ENCODE measurements at regions not wholly inside any gene's neighbourhood (a gene's known extent, or its start where the extent isn't known, plus 50 kb on each side); places are given as distances from the start of the nearest gene placed in this dataset.

GRCh38 chrX:143945171-143945570 lies 61.3 kb downstream of the UBE2NL start (continued):
- no peak for TF ChIP-seq CEBPZ (IDR thresholded peaks at IDR 0.05; ENCODE audit: low read depth, low read length)
- no peak for TF ChIP-seq NRF1 (conservative IDR thresholded peaks at IDR 0.05; ENCODE audit: low read depth, low read length)

- Histone ChIP-seq H3K9me3 (replicated peaks; ENCODE audit: control insufficient read depth, insufficient read depth, low read length) (no peaks in the 10 kb centered on the region), H3K4me3 (no peak overlapping the region), H3K27ac (ENCODE audit: control insufficient read depth, insufficient read depth) (no peak overlapping the region), H2AFZ (ENCODE audit: control insufficient read depth, low read depth, low read length) (no peak overlapping the region), H3K9ac (ENCODE audit: control insufficient read depth, insufficient read depth, low read length) (no peak overlapping the region), H3K36me3 (ENCODE audit: control insufficient read depth in 2 of 2, insufficient read depth in 2 of 2, low read length in 1 of 2) (no peaks in the 10 kb centered on the region), H4K20me1 (ENCODE audit: control insufficient read depth, insufficient read depth) (no peaks in the 10 kb centered on the region), H3K27me3 (replicated peaks in 1 of 2; ENCODE audit: control insufficient read depth in 2 of 2, insufficient read depth in 2 of 2, low read length in 1 of 2) (no peaks in the 10 kb centered on the region), H3K4me2 (ENCODE audit: control insufficient read depth, insufficient read depth) (no peak overlapping the region), H3K4me1 (ENCODE audit: control insufficient read depth, insufficient read depth, low read length) (no peaks in the 10 kb centered on the region), H3K79me2 (ENCODE audit: control insufficient read depth, insufficient read depth, low read length) (no peaks in the 10 kb centered on the region)
- RAD21 ChIA-PET (ENCODE audit: unreplicated experiment): no interaction called here
- BruUV-seq (replicated peaks): no TSS peak
- 6% methylated on average over 6 of the region's 6 CpGs for WGBS (ENCODE audit: insufficient coverage, insufficient replicate concordance, low lambda C conversion rate, missing lambda C conversion rate)
- SMC1A ChIA-PET (ENCODE audit: uncharacterized antibody, unreplicated experiment): interaction anchor here (1.1 to 2.1 kb wide), 2 partner anchors 10 to 83 kb away, joined by 3 to 7 read pairs; no protein-coding TSS in a partner anchor
- POLR2A ChIA-PET: no interaction called here
- intact Hi-C loops (cut with micrococcal nuclease; ENCODE audit: unreplicated experiment): no loop called here
- DNase-seq (ENCODE audit: low read depth, low spot score) (no peak), FAIRE-seq (no peak), ATAC-seq (no peak)
- CTCF ChIA-PET: no interaction called here
- in situ Hi-C loops (cut with MboI): no loop called here
- no peak for TF ChIP-seq NBN (IDR thresholded peaks at IDR 0.05)
- no peak for TF ChIP-seq TARDBP (IDR thresholded peaks at IDR 0.05; ENCODE audit: borderline replicate concordance)
- TF ChIP-seq SPI1 (IDR thresholded peaks at IDR 0.05; ENCODE audit: borderline replicate concordance, insufficient read depth, low read depth, low read length): no peak
- TF ChIP-seq GABPA (IDR thresholded peaks at IDR 0.05; ENCODE audit: low read depth): no peak
- no peak for TF ChIP-seq PML (IDR thresholded peaks at IDR 0.05; ENCODE audit: low read length)
- no peak for TF ChIP-seq MYC (IDR thresholded peaks at IDR 0.05; ENCODE audit: insufficient read depth, insufficient read length, insufficient replicate concordance, low read length, severe bottlenecking)
- TF ChIP-seq TBL1XR1 (IDR thresholded peaks at IDR 0.05; ENCODE audit: low read depth, low read length): no peak
- TF ChIP-seq ZZZ3 (IDR thresholded peaks at IDR 0.05; ENCODE audit: control insufficient read depth, insufficient read length, low read depth): no peak
- no peak for TF ChIP-seq SIX5 (IDR thresholded peaks at IDR 0.05; ENCODE audit: low read depth, low read length, severe bottlenecking)
- TF ChIP-seq WRNIP1 (IDR thresholded peaks at IDR 0.05; ENCODE audit: borderline replicate concordance, low read depth, low read length): no peak
- TF ChIP-seq ATF3 (IDR thresholded peaks at IDR 0.05; ENCODE audit: borderline replicate concordance, extremely low read depth, low read depth, low read length): no peak
- no peak for TF ChIP-seq NFXL1 (IDR thresholded peaks at IDR 0.05; ENCODE audit: borderline replicate concordance)
- no peak for TF ChIP-seq IRF5 (IDR thresholded peaks at IDR 0.05; ENCODE audit: borderline replicate concordance)
- no peak for TF ChIP-seq RFX5 (IDR thresholded peaks at IDR 0.05; ENCODE audit: low read depth, low read length)
- TF ChIP-seq CBX5 (IDR thresholded peaks at IDR 0.05; ENCODE audit: low read depth): no peak
- no peak for TF ChIP-seq BRCA1 (IDR thresholded peaks at IDR 0.05; ENCODE audit: low read depth, low read length)
- TF ChIP-seq RELB (IDR thresholded peaks at IDR 0.05; ENCODE audit: low read depth): no peak
These were observed 80.7 kb downstream of the UBE2NL start for GRCh38 chrX:143964549-143964948.
